Stimulated activated naive CD4-positive, alpha-beta T cell treated with Interleukin-2 at 50 U/mL for 16 hours (primary cell): ENCODE measurements at regions not wholly inside any gene's neighbourhood (a gene's known extent, or its start where the extent isn't known, plus 50 kb on each side); places are given as distances from the start of the nearest gene placed in this dataset.
"Not testable (repeated sequence)": the region's sequence is repeated elsewhere in the genome, so short reads cannot be mapped to it uniquely, and the experiment has no call there.

Experiments used
- DNase-seq: peaks from one replicate; lab custom pipeline; 2025; lab: John Stamatoyannopoulos, UW

GRCh38 chr6:112511441-112511840, 164.3 kb downstream of the RFPL4B start:
- DNase-seq, result no peak

- DNase-seq, result no peak
Observed at GRCh38 chr6:112513175-112513574, 166.0 kb downstream of the RFPL4B start.

GRCh38 chr6:112522587-112522986, 175.5 kb downstream of the RFPL4B start:
- no peak for DNase-seq

GRCh38 chr6:112524071-112524470, 176.9 kb downstream of the RFPL4B start:
- DNase-seq, result no peak

GRCh38 chr6:112525749-112526148, 178.6 kb downstream of the RFPL4B start:
- no peak for DNase-seq

GRCh38 chr6:112526594-112526993, 179.5 kb downstream of the RFPL4B start:
- no peak for DNase-seq

- DNase-seq, result not testable (repeated sequence)
Observed at GRCh38 chr6:112528306-112528705, 181.2 kb downstream of the RFPL4B start.

GRCh38 chr6:112535816-112536215, 188.7 kb downstream of the RFPL4B start:
- no peak for DNase-seq

- no peak for DNase-seq
Observed at GRCh38 chr6:112539355-112539754, 192.2 kb downstream of the RFPL4B start.

- not testable (repeated sequence) for DNase-seq
Observed at GRCh38 chr6:112541847-112542246, 194.7 kb downstream of the RFPL4B start.

- DNase-seq, result not testable (repeated sequence)
Observed at GRCh38 chr6:112547321-112548085, 200.4 kb downstream of the RFPL4B start.

- no peak for DNase-seq
Observed at GRCh38 chr6:112549749-112550148, 202.6 kb downstream of the RFPL4B start.

GRCh38 chr6:112557435-112557834, 210.3 kb downstream of the RFPL4B start:
- DNase-seq, result no peak

GRCh38 chr6:112557961-112558360, 210.8 kb downstream of the RFPL4B start:
- DNase-seq, result no peak

GRCh38 chr6:112560651-112561050, 213.5 kb downstream of the RFPL4B start:
- no peak for DNase-seq

GRCh38 chr6:112562301-112563231, 215.4 kb downstream of the RFPL4B start:
- DNase-seq, result no peak

- no peak for DNase-seq
Observed at GRCh38 chr6:112563368-112563767, 216.2 kb downstream of the RFPL4B start.

- DNase-seq, result no peak
Observed at GRCh38 chr6:112568066-112568465, 220.9 kb downstream of the RFPL4B start.

GRCh38 chr6:112571488-112572270, 224.5 kb downstream of the RFPL4B start:
- no peak for DNase-seq

- DNase-seq, result no peak
Observed at GRCh38 chr6:112574190-112574589, 227.1 kb downstream of the RFPL4B start.

- no peak for DNase-seq
Observed at GRCh38 chr6:112575309-112575834, 228.2 kb downstream of the RFPL4B start.

- no peak for DNase-seq
Observed at GRCh38 chr6:112576423-112576822, 229.3 kb downstream of the RFPL4B start.
